ENCODE measurements at regions not wholly inside any gene's neighbourhood (a gene's known extent, or its start where the extent isn't known, plus 50 kb on each side); places are given as distances from the start of the nearest gene placed in this dataset.

GRCh38 chr3:103381296-103382079 is 946.7 kb downstream of the ZPLD1 start:
- no peak for DNase-seq

DNA sequence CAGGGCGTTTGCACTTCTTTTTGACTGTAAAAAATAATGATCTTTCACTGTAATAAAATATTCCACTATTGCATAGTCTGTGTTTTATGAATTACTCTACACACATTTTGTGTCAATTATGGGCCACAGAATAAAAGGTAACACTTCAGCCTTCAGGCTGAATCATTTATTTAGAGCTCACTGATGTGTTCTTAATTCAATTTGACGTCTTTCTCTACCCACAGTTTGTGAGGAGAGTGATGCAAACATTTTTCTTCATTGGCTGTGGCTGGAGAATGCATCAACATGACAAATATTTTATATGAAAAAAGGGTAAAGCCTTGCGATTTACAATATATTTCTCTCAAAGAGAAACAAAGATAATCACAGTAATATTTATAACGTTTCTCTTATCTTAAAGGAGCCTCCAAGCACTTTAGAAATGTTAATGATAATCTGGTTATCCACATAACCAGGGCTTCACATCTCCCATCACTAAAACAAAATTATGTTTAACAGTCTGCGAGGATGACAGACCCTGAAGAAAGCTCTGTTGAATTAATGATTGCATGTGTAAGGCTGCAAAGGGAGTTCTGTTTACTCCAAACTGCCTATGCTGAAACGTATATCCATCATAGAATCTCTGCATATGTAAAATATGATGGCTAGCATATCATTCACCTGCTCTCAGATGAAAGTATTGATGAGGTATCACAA is 951.3 kb downstream of the ZPLD1 start:
- no peak for DNase-seq

DNA sequence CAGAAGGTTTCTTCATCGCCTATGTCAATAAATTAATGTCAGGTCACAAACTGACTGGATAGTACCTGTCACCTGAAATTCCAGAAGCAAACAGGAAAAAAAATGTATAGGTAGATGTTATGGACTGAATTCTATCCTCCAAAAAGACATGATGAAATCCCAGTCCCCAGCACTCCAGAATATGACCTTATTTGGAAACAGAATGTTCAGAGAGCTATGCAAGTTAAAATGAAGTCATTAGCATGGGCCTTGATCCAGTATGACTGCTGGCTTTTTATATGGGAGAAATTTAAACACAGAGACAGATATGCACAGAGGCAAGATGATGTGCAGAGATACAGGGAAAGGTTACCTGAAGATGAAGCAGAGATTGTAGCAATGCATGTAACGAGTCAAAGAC is 953.4 kb downstream of the ZPLD1 start:
- no peak for DNase-seq

DNA sequence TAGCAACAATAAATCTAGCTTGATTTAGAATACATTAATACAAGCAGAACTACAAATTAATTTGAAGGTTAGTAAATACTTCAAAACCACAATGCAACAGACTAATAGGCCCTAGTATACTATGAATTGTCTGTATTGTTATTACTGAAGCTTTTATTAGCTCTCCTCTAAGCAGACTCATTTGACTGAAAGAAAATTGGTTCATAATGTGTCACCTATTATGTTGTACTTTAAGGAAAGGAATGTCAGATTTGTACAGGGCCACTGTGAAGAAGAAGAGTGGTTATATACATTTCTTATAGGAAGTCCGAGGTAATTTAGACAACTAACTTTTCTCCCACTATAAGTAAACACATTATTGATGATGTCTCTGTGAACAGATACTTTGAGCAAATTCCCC is 954.5 kb downstream of the ZPLD1 start:
- no peak for DNase-seq

DNA sequence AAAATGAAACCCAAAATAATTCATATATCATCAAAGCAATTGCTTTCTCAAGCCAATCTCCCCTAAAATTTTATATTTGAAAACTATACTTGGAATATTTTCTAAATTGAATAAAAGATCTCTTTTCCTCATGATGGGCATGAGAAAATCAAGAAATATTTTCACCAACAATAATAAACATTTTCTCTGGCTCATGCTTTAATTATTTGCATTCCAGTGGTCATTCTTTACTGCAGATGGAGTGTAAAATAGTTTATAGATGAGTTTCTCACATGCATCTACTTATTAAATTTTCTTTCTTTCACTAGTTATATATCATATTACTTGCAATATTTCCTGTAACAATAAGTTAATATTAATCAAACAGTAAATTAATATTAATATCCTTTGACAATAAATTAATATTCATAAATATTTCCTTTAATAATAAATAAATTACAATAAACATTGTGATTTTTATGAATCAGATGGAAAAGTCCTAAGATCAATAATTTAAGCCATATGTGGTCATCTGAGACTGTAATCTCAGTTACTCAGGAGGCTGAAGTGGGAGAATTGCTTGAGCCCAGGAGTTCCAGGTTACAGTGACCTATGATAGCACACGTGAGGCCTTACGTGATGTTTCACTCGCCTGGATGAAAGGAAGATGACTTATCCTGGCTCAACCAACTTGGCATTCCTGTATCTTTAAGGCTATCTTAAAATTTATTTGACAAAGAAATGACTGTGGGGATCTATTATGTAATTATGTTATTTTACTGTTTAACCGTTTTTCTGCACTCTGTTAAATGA is 958.8 kb downstream of the ZPLD1 start:
- DNase-seq: no peak

GRCh38 chr3:103403191-103403590 is 968.4 kb downstream of the ZPLD1 start:
- no peak for DNase-seq

DNA sequence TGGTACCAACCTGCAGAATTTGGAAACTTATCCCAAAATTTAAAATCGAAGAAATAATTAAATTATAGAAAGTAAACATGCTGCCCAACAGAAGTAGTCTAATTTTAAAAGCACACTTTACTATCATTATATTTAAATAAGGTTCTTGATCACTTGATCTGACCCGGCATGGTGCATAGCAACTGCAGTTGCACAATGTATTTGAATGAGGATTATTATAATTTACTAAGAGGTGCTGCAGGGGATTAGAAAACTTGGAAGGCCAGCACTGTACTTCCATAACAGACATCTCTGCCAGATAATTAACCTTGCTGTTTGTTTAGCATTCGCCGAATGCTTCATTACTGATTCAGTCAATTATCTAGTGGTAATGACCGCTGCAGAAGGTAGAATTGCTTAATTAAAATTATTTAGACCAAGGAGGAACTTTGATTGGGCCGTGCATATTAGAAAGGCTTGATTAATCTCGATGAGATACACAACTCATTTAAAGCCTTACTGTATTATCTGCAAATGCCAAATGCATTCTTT is 971.6 kb downstream of the ZPLD1 start:
- DNase-seq: no peak

DNA sequence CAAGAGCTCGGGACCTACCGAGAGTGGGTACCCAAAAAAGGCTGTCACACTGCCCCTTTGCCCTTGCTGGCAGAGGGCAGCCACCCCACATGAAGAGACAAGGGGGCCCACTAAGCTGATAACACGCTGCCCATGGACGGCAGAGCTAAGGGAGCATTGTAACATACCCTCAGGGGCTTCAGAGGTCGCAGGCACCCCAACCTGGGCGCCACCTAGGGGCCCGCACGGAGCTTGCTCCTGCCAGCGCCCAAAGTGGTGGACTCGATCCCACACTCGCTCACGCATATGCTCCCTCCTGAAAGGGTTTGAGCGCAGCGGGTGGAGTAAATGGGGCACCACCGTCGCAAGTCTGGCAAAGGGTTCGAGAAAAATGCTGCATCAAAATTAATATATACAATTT is 975.4 kb downstream of the ZPLD1 start:
- DNase-seq: no peak

DNA sequence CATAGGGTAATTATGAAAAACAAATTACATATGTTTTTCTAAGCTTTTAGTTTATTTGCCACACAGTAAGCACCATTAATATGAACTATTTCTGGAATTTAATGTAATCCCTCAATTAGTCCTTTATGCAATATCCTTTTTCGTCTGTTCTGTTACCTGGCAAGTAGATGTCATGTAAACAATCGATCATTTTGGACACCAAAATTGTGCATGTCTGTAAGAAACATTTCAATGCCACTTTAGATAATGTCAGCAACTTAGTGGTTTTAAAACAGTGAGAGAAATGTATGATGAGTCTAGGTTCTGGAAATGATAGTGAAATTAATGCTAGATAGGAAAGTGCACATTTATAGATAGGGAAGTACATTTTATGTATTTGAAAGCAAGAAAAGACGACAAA is 986.6 kb downstream of the ZPLD1 start:
- DNase-seq: no peak

GRCh38 chr3:103437883-103438282 is 1003.1 kb downstream of the ZPLD1 start:
- no peak for DNase-seq

GRCh38 chr3:103440539-103441203 is 1005.9 kb downstream of the ZPLD1 start:
- DNase-seq: no peak

GRCh38 chr3:103446953-103447629 is 1012.3 kb downstream of the ZPLD1 start:
- DNase-seq: no peak

GRCh38 chr3:103453152-103453551 is 1018.3 kb downstream of the ZPLD1 start:
- DNase-seq: no peak

GRCh38 chr3:103459815-103460214 is 1025.0 kb downstream of the ZPLD1 start:
- DNase-seq: no peak

- DNase-seq: no peak
Measured at GRCh38 chr3:103470498-103470897, 1035.7 kb downstream of the ZPLD1 start.

- no peak for DNase-seq
Measured at GRCh38 chr3:103494011-103494410, 1059.2 kb downstream of the ZPLD1 start.

DNA sequence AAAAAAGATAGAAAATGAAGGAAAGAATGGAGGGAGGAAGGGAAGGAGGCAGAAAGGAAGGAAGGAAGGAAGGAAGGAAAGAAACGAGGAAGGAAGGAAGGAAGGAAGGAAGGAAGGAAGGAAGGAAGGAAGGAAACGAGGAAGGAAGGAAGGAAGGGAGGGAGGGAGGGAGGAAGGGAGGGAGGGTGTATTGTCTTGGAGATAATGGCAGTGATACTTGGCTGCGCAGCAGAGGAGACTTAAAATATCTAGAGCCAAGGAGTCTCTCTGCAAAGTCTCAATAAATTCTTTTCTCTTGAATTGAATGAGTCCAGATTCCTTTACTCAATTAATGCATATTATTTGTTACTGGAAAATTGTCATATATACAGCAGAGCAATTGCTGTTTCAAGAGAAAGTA is 1059.7 kb downstream of the ZPLD1 start:
- DNase-seq: no peak

DNA sequence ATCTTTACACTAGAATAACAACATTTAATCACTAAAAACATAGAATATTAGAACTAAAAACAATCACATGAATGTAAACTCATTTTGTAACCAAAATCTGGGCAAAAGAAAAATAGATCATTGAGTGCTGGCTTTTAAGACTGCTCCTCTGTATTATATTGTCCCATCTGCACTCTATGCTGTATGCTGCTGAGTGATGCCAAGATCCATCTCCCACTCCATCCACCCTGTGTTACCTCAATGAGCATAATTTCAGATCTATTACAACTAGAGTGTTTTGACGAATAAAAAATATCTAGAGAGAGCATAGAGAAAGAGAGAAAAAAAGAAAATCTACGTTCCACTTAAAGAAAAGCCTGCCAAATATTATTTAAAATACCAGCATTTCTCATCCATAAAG is 1060.4 kb downstream of the ZPLD1 start:
- DNase-seq: no peak

DNA sequence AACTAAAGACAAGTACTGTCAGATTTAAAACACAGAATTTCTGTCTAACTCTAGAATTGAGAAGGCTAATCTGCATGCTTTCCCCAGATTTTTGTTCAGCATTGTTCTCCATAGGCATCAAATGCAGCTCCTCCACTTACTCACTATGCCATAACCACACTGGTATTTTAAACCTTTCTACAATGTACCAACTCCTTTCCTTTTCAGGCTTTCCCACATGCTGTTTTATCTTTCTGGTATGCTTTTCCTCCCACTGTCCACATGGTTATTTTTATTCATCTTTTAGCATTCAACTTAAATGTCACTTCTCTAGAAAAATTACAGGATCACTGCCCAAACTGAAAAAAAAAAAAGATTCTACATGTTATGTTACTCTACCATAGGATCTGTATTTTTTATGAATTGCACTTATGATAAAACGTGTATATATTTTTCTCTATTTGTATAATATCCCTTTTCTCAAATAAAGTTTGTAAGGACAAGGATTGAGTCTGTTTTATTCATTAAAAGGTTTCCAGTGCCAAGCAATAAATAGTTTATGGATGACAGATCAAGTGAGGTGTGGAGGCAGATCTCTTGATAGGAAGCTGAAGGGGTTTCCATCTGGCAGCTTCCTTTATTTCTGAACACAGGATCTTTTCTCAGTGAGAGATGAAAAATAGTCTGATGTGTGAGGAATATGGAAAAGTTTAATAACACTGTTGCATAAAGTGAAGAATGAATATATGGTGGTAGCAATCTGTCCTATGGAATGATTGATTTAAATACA is 1064.5 kb downstream of the ZPLD1 start:
- no peak for DNase-seq

DNA sequence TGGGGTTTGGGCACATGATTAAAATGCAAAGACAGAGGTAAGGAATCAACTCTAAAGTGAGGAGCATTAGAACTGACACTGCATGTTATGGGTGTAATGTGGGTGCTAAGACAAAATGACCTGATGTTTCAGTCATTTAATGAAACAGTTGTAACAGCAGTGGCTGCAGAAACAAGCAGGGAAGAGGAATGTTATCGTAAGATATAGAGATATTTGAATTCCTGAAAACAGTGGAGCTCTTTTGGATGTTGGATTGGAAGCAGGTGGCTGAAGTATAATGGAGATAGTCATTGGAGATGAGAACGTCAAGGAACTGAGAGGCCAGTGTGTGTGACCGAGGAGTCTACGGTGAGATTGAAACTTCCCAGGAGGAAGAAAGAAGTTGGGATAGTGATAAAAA is 1065.2 kb downstream of the ZPLD1 start:
- DNase-seq: no peak

DNA sequence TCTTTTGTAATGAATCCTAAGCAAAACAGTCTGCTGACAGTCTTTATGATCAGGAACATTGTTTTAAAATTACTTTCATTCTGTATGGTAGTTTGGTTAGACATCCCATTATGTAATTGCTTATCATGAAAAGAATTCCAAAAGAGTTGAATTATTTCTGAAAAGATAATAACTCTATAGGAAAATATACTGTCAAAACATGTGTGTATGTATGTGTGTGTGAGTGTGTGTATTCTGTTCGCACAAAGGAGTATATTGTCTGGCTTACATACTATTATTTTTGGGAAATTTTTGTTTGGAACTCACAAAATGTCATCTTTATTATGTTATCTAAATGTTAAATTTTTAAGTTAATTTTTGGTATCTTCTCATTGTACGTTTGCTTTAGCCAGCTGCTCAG is 1075.9 kb downstream of the ZPLD1 start:
- DNase-seq: no peak

GRCh38 chr3:103511891-103512290 is 1077.1 kb downstream of the ZPLD1 start:
- DNase-seq: no peak

Data from activated CD8-positive, alpha-beta memory T cell treated with anti-CD3 and anti-CD28 coated beads, Interleukin-2, amount 50 U/mL, for 48 hours (primary cell).